ENCODE measurements at regions not wholly inside any gene's neighbourhood (a gene's known extent, or its start where the extent isn't known, plus 50 kb on each side); places are given as distances from the start of the nearest gene placed in this dataset.
"Not testable (repeated sequence)": the region's sequence is repeated elsewhere in the genome, so short reads cannot be mapped to it uniquely, and the experiment has no call there.

- DNase-seq: no peak
Observed at GRCh38 chr5:166758151-166758550, 1533.3 kb upstream of the WWC1 start.

- DNase-seq: no peak
Observed at GRCh38 chr5:166767858-166768257, 1523.6 kb upstream of the WWC1 start.

- no peak for DNase-seq
Observed at GRCh38 chr5:166768536-166768935, 1522.9 kb upstream of the WWC1 start.

GRCh38 chr5:166772770-166773169 is 1518.7 kb upstream of the WWC1 start:
- DNase-seq: no peak

GRCh38 chr5:166781737-166782136 is 1509.7 kb upstream of the WWC1 start:
- no peak for DNase-seq

- DNase-seq: no peak
Observed at GRCh38 chr5:166784545-166785078, 1506.8 kb upstream of the WWC1 start.

GRCh38 chr5:166786178-166786577 is 1505.3 kb upstream of the WWC1 start:
- no peak for DNase-seq

- DNase-seq: no peak
Observed at GRCh38 chr5:166786889-166787288, 1504.6 kb upstream of the WWC1 start.

GRCh38 chr5:166788050-166788449 is 1503.4 kb upstream of the WWC1 start:
- no peak for DNase-seq

- DNase-seq: no peak
Observed at GRCh38 chr5:166795756-166796155, 1495.7 kb upstream of the WWC1 start.

GRCh38 chr5:166803058-166803457 is 1488.4 kb upstream of the WWC1 start:
- no peak for DNase-seq

GRCh38 chr5:166804223-166804622 is 1487.2 kb upstream of the WWC1 start:
- DNase-seq: not testable (repeated sequence)

GRCh38 chr5:166804693-166805092 is 1486.8 kb upstream of the WWC1 start:
- not testable (repeated sequence) for DNase-seq

GRCh38 chr5:166810093-166810658 is 1481.3 kb upstream of the WWC1 start:
- not testable (repeated sequence) for DNase-seq

GRCh38 chr5:166810721-166811120 is 1480.7 kb upstream of the WWC1 start:
- DNase-seq: no peak

- DNase-seq: no peak
Observed at GRCh38 chr5:166823360-166823759, 1468.1 kb upstream of the WWC1 start.

GRCh38 chr5:166834246-166834645 is 1457.2 kb upstream of the WWC1 start:
- DNase-seq: no peak

GRCh38 chr5:166845044-166845443 is 1446.4 kb upstream of the WWC1 start:
- no peak for DNase-seq

- no peak for DNase-seq
Observed at GRCh38 chr5:166856791-166857190, 1434.7 kb upstream of the WWC1 start.

GRCh38 chr5:166860426-166860825 is 1431.0 kb upstream of the WWC1 start:
- no peak for DNase-seq

- DNase-seq: no peak
Observed at GRCh38 chr5:166862581-166862980, 1428.9 kb upstream of the WWC1 start.

GRCh38 chr5:166865206-166865605 is 1426.2 kb upstream of the WWC1 start:
- no peak for DNase-seq

- no peak for DNase-seq
Observed at GRCh38 chr5:166880456-166880855, 1411.0 kb upstream of the WWC1 start.

GRCh38 chr5:166881802-166882201 is 1409.6 kb upstream of the WWC1 start:
- no peak for DNase-seq

GRCh38 chr5:166883016-166883415 is 1408.4 kb upstream of the WWC1 start:
- DNase-seq: no peak
